Vagina (tissue), 2 donors: ENCODE measurements at regions not wholly inside any gene's neighbourhood (a gene's known extent, or its start where the extent isn't known, plus 50 kb on each side); places are given as distances from the start of the nearest gene placed in this dataset.

Experiments
- DNase-seq, 2 donors: peaks; one replicate each; pipeline ENCODE4 v3.0.0-alpha.2; 2017; ENCODE audit errors: extremely low spot score in 2 of 2
- H3K27ac ChIP-seq: fragments of 200-600 bp; sonication (generic); one replicate; pipeline ENCODE4 v1.5.1; 2019
- H3K27me3 ChIP-seq: fragments of 200-600 bp; sonication (generic); one replicate; pipeline ENCODE4 v1.5.1; 2019
- H3K36me3 ChIP-seq, 2 donors: fragments of 200-600 bp; sonication (generic); one replicate each; pipeline ENCODE4 v1.5.1; 2017 to 2019
- H3K4me1 ChIP-seq: fragments of 200-600 bp; sonication (generic); one replicate; pipeline ENCODE4 v1.5.1; 2019
- H3K4me3 ChIP-seq, 2 donors: fragments of 200-600 bp; sonication (generic); 1 replicate in 1 of 2; 2 replicates in 1 of 2; pipeline ENCODE4 v1.5.1; 2016 to 2019
- H3K9me3 ChIP-seq: fragments of 200-600 bp; sonication (generic); one replicate; pipeline ENCODE4 v1.5.1; 2019
- POLR2A ChIP-seq, 2 donors: fragments of 450-650 bp; IDR thresholded peaks; one replicate each; pipeline ENCODE4 v1.6.1; 2017; ENCODE audit warnings: antibody characterized with exemption in 2 of 2, mild to moderate bottlenecking in 2 of 2, moderate library complexity in 2 of 2
- POLR2AphosphoS5 ChIP-seq, 2 donors: sonication (generic); formaldehyde crosslinking; IDR thresholded peaks; one replicate each; pipeline ENCODE4 v1.9.0; 2017; ENCODE audit warnings: antibody characterized with exemption in 2 of 2, mild to moderate bottlenecking in 2 of 2, low read depth in 1 of 2; ENCODE audit not compliant: insufficient read depth in 1 of 2
- intact Hi-C: fragments of 100-400 bp; cut with DNase I; formaldehyde crosslinking; loops from one replicate; pipeline ENCODE4 v1.15.1; 2023
- TF ChIP-seq, protein P1 (sequence below), 3 experiments: fragments of 450-650 bp in 2 of 3; fragments of 200-600 bp in 1 of 3; sonication (generic) in 1 of 3; IDR thresholded peaks; one replicate each; pipeline ENCODE4 v1.5.1; 2017 to 2019; ENCODE audit warnings: antibody characterized with exemption in 3 of 3, mild to moderate bottlenecking in 2 of 3, moderate library complexity in 2 of 3

- TF ChIP-seq, protein P1, sequence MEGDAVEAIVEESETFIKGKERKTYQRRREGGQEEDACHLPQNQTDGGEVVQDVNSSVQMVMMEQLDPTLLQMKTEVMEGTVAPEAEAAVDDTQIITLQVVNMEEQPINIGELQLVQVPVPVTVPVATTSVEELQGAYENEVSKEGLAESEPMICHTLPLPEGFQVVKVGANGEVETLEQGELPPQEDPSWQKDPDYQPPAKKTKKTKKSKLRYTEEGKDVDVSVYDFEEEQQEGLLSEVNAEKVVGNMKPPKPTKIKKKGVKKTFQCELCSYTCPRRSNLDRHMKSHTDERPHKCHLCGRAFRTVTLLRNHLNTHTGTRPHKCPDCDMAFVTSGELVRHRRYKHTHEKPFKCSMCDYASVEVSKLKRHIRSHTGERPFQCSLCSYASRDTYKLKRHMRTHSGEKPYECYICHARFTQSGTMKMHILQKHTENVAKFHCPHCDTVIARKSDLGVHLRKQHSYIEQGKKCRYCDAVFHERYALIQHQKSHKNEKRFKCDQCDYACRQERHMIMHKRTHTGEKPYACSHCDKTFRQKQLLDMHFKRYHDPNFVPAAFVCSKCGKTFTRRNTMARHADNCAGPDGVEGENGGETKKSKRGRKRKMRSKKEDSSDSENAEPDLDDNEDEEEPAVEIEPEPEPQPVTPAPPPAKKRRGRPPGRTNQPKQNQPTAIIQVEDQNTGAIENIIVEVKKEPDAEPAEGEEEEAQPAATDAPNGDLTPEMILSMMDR (IDR thresholded peaks at IDR 0.05): no peak
- TF ChIP-seq POLR2A (IDR thresholded peaks at IDR 0.05) (no peak), POLR2AphosphoS5 (IDR thresholded peaks at IDR 0.05; ENCODE audit: insufficient read depth in 1 of 2, low read depth in 1 of 2) (no peak)
These were observed 422.1 kb downstream of the FGF9 start for GRCh38 chr13:22092791-22093560.

DNA sequence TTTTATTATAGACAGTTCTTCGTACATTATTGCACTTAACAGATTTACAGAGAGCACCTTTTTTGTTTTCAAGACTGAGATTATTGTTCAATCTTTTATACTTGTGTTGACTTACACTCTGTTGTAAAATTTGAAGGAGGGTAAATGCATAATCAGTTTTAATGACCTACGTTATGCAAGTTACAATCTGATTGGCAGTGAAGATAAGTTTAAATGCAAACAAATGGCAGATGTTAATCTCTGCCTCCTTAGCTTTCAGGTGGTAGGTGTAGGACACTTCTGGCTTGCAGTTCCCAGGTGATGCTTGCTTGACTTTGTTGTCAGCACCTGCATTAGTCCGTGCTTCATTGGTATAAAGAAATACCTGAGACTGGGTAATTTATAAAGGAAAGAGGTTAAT lies 424.9 kb downstream of the FGF9 start:
- H3K4me3 ChIP-seq: no peak overlapping the region
- H3K36me3 ChIP-seq: no peaks in the 10 kb centered on the region
- intact Hi-C loops: no loop called here
- H3K27ac ChIP-seq: no peak overlapping the region
- no peaks in the 10 kb centered on the region for H3K27me3 ChIP-seq
- no peaks in the 10 kb centered on the region for H3K9me3 ChIP-seq
- TF ChIP-seq POLR2AphosphoS5 (IDR thresholded peaks at IDR 0.05; ENCODE audit: insufficient read depth in 1 of 2, low read depth in 1 of 2): no peak
- TF ChIP-seq POLR2A (IDR thresholded peaks at IDR 0.05): no peak
- TF ChIP-seq, protein P1 (IDR thresholded peaks at IDR 0.05): no peak
- H3K4me1 ChIP-seq: peaks cover 6% of the 10 kb centered on the region
- DNase-seq: no peak

More at GRCh38 chr13:22092791-22093560, 422.1 kb downstream of the FGF9 start:
- no peaks in the 10 kb centered on the region for H3K36me3 ChIP-seq
- DNase-seq: no peak
- intact Hi-C loops: no loop called here
- H3K9me3 ChIP-seq: no peaks in the 10 kb centered on the region
- no peak overlapping the region for H3K4me3 ChIP-seq
- peaks cover 6% of the 10 kb centered on the region for H3K4me1 ChIP-seq
- H3K27me3 ChIP-seq: no peaks in the 10 kb centered on the region
- no peak overlapping the region for H3K27ac ChIP-seq

DNA sequence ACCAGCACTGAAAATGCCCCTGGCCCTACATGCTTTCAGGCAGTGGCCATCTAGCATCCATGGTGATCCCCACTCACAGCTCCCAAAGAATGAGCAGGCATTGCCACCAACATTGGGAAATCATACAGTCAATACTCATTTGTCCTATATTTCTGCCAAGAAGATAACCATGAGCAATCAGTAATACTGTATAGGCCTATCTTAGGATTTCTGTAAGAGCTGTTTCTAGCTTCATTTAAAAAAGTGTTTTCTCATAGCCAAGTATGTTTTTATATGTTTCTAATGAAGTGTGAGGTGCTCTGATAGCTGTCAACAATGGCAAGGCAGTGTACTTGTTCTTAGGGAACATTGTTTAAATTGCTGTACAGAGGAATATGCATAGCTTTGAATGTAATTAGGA lies 428.7 kb downstream of the FGF9 start:
- Histone ChIP-seq H3K4me1 (no peaks in the 10 kb centered on the region), H3K27me3 (no peaks in the 10 kb centered on the region), H3K9me3 (no peaks in the 10 kb centered on the region), H3K27ac (no peak overlapping the region), H3K36me3 (no peaks in the 10 kb centered on the region), H3K4me3 (no peak overlapping the region)
- TF ChIP-seq POLR2A (IDR thresholded peaks at IDR 0.05) (no peak), POLR2AphosphoS5 (IDR thresholded peaks at IDR 0.05; ENCODE audit: insufficient read depth in 1 of 2, low read depth in 1 of 2) (no peak)
- TF ChIP-seq, protein P1 (IDR thresholded peaks at IDR 0.05): no peak
- intact Hi-C loops: no loop called here
- DNase-seq: no peak

- intact Hi-C loops: no loop called here
- no peaks in the 10 kb centered on the region for H3K36me3 ChIP-seq
- H3K4me1 ChIP-seq: peaks cover 2% of the 10 kb centered on the region
- H3K27me3 ChIP-seq: no peaks in the 10 kb centered on the region
- DNase-seq: no peak
- H3K9me3 ChIP-seq: no peaks in the 10 kb centered on the region
- TF ChIP-seq POLR2A (IDR thresholded peaks at IDR 0.05) (no peak), POLR2AphosphoS5 (IDR thresholded peaks at IDR 0.05; ENCODE audit: insufficient read depth in 1 of 2, low read depth in 1 of 2) (no peak)
- TF ChIP-seq, protein P1 (IDR thresholded peaks at IDR 0.05): no peak
- no peak overlapping the region for H3K4me3 ChIP-seq
- H3K27ac ChIP-seq: no peak overlapping the region
These were observed 431.4 kb downstream of the FGF9 start for GRCh38 chr13:22102271-22102670.
